Hepatocyte (in vitro differentiated cells): ENCODE measurements at regions not wholly inside any gene's neighbourhood (a gene's known extent, or its start where the extent isn't known, plus 50 kb on each side); places are given as distances from the start of the nearest gene placed in this dataset.

Source experiments
- CTCF ChIP-seq: fragments of 200-600 bp; sonication (generic); IDR thresholded peaks from 2 replicates; pipeline ENCODE4 v1.5.1; 2016; ENCODE audit warnings: antibody characterized with exemption, mild to moderate bottlenecking; ENCODE audit not compliant: poor library complexity
- EZH2 ChIP-seq: fragments of 200-600 bp; sonication (generic); IDR thresholded peaks from 2 replicates; pipeline ENCODE4 v1.6.1; 2016; ENCODE audit warnings: antibody characterized with exemption, mild to moderate bottlenecking, borderline replicate concordance

DNA sequence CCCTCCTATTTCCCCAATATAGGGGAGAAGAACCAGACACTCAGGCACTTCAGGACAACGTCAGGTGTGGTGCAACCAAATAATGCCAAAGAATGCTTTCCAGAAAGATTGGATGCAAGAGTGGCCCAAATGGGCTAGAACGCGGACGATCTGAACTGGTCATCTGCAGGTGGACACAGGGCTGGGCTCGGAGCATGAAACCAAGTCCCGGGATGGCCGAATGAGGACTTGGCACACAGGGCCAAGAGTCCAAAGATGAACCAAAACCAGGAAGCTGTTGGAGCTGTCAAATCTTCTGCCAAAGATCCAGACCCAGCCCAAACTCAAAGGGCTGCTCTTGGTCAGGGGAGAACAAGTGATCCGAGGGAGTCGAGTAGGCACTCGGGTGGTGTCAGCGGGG, 143.9 kb upstream of the ARID1B start:
- TF ChIP-seq CTCF (no peak), EZH2 (no peak)
